ENCODE measurements at regions not wholly inside any gene's neighbourhood (a gene's known extent, or its start where the extent isn't known, plus 50 kb on each side); places are given as distances from the start of the nearest gene placed in this dataset.

- no peaks in the 10 kb centered on the region for H3K36me3 ChIP-seq (ENCODE audit: control insufficient read depth in 2 of 2, extremely low read depth in 1 of 2, insufficient read depth in 1 of 2, low read length in 1 of 2)
- WGBS (ENCODE audit: insufficient coverage): no CpG with 5 or more reads among the region's 2 CpGs
- H3K4me3 Mint-ChIP-seq: no peak overlapping the region
Observed at GRCh38 chr5:169442403-169442874, 141.1 kb upstream of the SPDL1 start.

DNA sequence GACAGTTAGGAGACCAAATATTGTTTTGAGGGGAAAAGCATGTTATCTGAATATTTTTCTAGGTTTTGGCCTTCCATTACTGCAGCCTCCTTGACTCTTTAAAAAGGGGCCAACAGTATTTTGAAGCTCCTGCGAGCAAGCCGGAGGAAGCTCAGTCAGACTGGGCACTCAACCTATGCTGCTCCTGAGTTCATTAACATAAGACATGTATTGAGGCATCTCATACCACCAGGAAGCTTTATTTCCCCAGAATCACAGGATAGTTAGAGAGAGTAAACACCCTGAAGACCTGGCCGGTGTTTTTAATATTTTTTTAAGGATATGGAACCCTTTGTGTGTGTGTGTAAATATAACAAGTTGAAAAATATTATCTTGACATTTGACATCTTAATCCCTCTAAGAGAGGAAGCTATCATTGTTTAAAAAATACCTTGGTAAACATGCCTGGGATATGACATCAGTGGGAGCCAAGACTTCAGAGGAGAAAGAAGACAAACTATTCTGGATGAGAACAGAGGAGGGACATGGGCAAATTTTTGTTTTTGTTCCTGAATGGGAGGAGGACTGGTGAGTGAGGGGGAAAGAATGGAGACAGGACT, 139.3 kb upstream of the SLIT3 start:
- Mint-ChIP-seq H3K27ac (no peak overlapping the region), H3K4me3 (no peak overlapping the region), H3K27me3 (peaks cover 19% of the 10 kb centered on the region in 2 donors), H3K9me3 (no peaks in the 10 kb centered on the region), H3K36me3 (no peaks in the 10 kb centered on the region), H3K4me1 (no peaks in the 10 kb centered on the region)
- no peak for DNase-seq
- ChIA-PET CTCF (no interaction called here), POLR2A (no interaction called here)
- no peak overlapping the region for H3K4me3 ChIP-seq (ENCODE audit: control insufficient read depth in 1 of 2, extremely low read depth in 1 of 2, low read length in 1 of 2)
- no peaks in the 10 kb centered on the region for H3K9me3 ChIP-seq
- H3K27ac ChIP-seq (ENCODE audit: low read length): no peak overlapping the region
- no peaks in the 10 kb centered on the region for H3K4me1 ChIP-seq (ENCODE audit: control insufficient read depth in 1 of 2, extremely low read depth in 1 of 2, insufficient read depth in 2 of 2, low read length in 2 of 2)
- no CpG with 5 or more reads among the region's 3 CpGs for WGBS (ENCODE audit: insufficient coverage)
- no peaks in the 10 kb centered on the region for H3K36me3 ChIP-seq (ENCODE audit: control insufficient read depth in 2 of 2, extremely low read depth in 1 of 2, insufficient read depth in 1 of 2, low read length in 1 of 2)
- peaks cover 3 to 8% of the 10 kb centered on the region in 2 experiments for H3K27me3 ChIP-seq (replicated peaks in 1 of 2; ENCODE audit: control insufficient read depth in 2 of 2, extremely low read depth in 1 of 2, insufficient read depth in 2 of 2, low read length in 1 of 2)
- ATAC-seq (replicated peaks in 1 of 4): no peak

More at GRCh38 chr5:169442403-169442874, 141.1 kb upstream of the SPDL1 start:
- H3K27ac Mint-ChIP-seq: no peak overlapping the region
- no peaks in the 10 kb centered on the region for H3K4me1 Mint-ChIP-seq
- ChIA-PET POLR2A (no interaction called here), CTCF (no interaction called here)
- peaks cover 0 to 8% of the 10 kb centered on the region in 2 experiments for H3K27me3 ChIP-seq (replicated peaks in 1 of 2; ENCODE audit: control insufficient read depth in 2 of 2, extremely low read depth in 1 of 2, insufficient read depth in 2 of 2, low read length in 1 of 2)
- no peak overlapping the region for H3K4me3 ChIP-seq (ENCODE audit: control insufficient read depth in 1 of 2, extremely low read depth in 1 of 2, low read length in 1 of 2)
- H3K9me3 Mint-ChIP-seq: no peaks in the 10 kb centered on the region
- H3K27ac ChIP-seq (ENCODE audit: low read length): no peak overlapping the region
- no peaks in the 10 kb centered on the region for H3K9me3 ChIP-seq
- ATAC-seq (replicated peaks in 1 of 4) (no peak), DNase-seq (no peak)
- peaks cover 17% of the 10 kb centered on the region in 2 donors for H3K27me3 Mint-ChIP-seq
- no peaks in the 10 kb centered on the region for H3K4me1 ChIP-seq (ENCODE audit: control insufficient read depth in 1 of 2, extremely low read depth in 1 of 2, insufficient read depth in 2 of 2, low read length in 2 of 2)
- H3K36me3 Mint-ChIP-seq: no peaks in the 10 kb centered on the region

GRCh38 chr5:169439362-169439761, 138.4 kb upstream of the SLIT3 start:
- Mint-ChIP-seq H3K9me3 (no peaks in the 10 kb centered on the region), H3K27ac (no peak overlapping the region), H3K36me3 (no peaks in the 10 kb centered on the region), H3K4me3 (no peak overlapping the region), H3K27me3 (peaks cover 15 to 16% of the 10 kb centered on the region in 2 donors), H3K4me1 (no peaks in the 10 kb centered on the region)
- Histone ChIP-seq H3K4me1 (ENCODE audit: control insufficient read depth in 1 of 2, extremely low read depth in 1 of 2, insufficient read depth in 2 of 2, low read length in 2 of 2) (no peaks in the 10 kb centered on the region), H3K9me3 (no peaks in the 10 kb centered on the region), H3K4me3 (ENCODE audit: control insufficient read depth in 1 of 2, extremely low read depth in 1 of 2, low read length in 1 of 2) (no peak overlapping the region), H3K36me3 (ENCODE audit: control insufficient read depth in 2 of 2, extremely low read depth in 1 of 2, insufficient read depth in 1 of 2, low read length in 1 of 2) (no peaks in the 10 kb centered on the region), H3K27me3 (replicated peaks in 1 of 2; ENCODE audit: control insufficient read depth in 2 of 2, extremely low read depth in 1 of 2, insufficient read depth in 2 of 2, low read length in 1 of 2) (peaks cover 3 to 4% of the 10 kb centered on the region in 2 experiments), H3K27ac (ENCODE audit: low read length) (no peak overlapping the region)
- no peak for ATAC-seq (replicated peaks in 1 of 4)
- no peak for DNase-seq
- ChIA-PET POLR2A (no interaction called here), CTCF (no interaction called here)
- WGBS (ENCODE audit: insufficient coverage): 79% methylated on average over 2 of the region's 4 CpGs

DNA sequence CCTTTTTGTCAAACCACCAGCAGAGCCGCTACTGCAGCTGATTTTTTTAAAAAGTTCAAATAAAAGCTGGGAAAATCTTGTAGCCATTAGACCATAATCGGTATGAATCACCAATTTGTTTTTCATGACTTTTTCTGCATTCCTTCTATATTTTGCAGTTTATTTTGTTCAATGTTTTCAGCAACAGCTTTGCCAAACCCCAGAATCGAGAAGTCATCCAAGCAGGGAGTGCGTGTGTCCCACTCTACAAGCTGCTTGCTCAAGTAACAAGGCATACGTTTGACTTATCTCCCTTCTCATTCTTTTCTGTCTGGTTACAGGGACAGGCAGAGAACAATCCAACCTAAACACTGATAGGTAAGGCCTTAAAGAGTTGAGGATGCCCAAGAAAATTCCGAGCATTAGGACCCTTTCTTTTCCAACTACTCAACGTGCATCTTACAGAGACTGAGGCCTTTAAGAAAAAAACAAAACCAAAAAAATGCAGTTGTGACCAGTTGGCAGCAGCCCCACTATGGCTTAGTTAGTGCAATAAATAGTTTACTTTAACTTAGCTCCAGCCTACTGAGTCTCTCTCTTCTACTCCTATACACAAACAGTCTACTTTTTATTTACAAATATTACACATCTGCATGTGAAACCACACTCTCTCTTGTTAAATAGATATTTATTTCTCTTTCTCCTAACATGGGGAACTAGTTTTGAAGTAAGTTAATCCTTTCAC, 134.7 kb upstream of the SLIT3 start:
- Histone ChIP-seq H3K4me3 (ENCODE audit: control insufficient read depth in 1 of 2, extremely low read depth in 1 of 2, low read length in 1 of 2) (no peak overlapping the region), H3K27me3 (replicated peaks in 1 of 2; ENCODE audit: control insufficient read depth in 2 of 2, extremely low read depth in 1 of 2, insufficient read depth in 2 of 2, low read length in 1 of 2) (peaks cover 3% of the 10 kb centered on the region in 2 experiments), H3K27ac (ENCODE audit: low read length) (no peak overlapping the region), H3K9me3 (no peaks in the 10 kb centered on the region), H3K4me1 (ENCODE audit: control insufficient read depth in 1 of 2, extremely low read depth in 1 of 2, insufficient read depth in 2 of 2, low read length in 2 of 2) (no peaks in the 10 kb centered on the region), H3K36me3 (ENCODE audit: control insufficient read depth in 2 of 2, extremely low read depth in 1 of 2, insufficient read depth in 1 of 2, low read length in 1 of 2) (no peaks in the 10 kb centered on the region)
- H3K36me3 Mint-ChIP-seq: no peaks in the 10 kb centered on the region
- ChIA-PET CTCF (no interaction called here), POLR2A (no interaction called here)
- DNase-seq (no peak), ATAC-seq (replicated peaks in 1 of 4) (no peak)
- 97% methylated on average over 3 of the region's 7 CpGs for WGBS (ENCODE audit: insufficient coverage)
- H3K4me3 Mint-ChIP-seq: no peak overlapping the region
- no peaks in the 10 kb centered on the region for H3K9me3 Mint-ChIP-seq
- H3K27ac Mint-ChIP-seq: no peak overlapping the region
- peaks cover 15 to 27% of the 10 kb centered on the region in 2 donors for H3K27me3 Mint-ChIP-seq
- H3K4me1 Mint-ChIP-seq: no peaks in the 10 kb centered on the region

- no peak for DNase-seq
- H3K27me3 ChIP-seq (replicated peaks in 1 of 2; ENCODE audit: control insufficient read depth in 2 of 2, extremely low read depth in 1 of 2, insufficient read depth in 2 of 2, low read length in 1 of 2): peaks cover 3% of the 10 kb centered on the region in 2 experiments
- no peaks in the 10 kb centered on the region for H3K4me1 Mint-ChIP-seq
- H3K4me3 Mint-ChIP-seq: no peak overlapping the region
- H3K27ac ChIP-seq (ENCODE audit: low read length): no peak overlapping the region
- peaks cover 7 to 24% of the 10 kb centered on the region in 2 donors for H3K27me3 Mint-ChIP-seq
- WGBS (ENCODE audit: insufficient coverage): 76% methylated on average over 5 of the region's 5 CpGs
- no peaks in the 10 kb centered on the region for H3K4me1 ChIP-seq (ENCODE audit: control insufficient read depth in 1 of 2, extremely low read depth in 1 of 2, insufficient read depth in 2 of 2, low read length in 2 of 2)
- no peaks in the 10 kb centered on the region for H3K9me3 ChIP-seq
- H3K36me3 ChIP-seq (ENCODE audit: control insufficient read depth in 2 of 2, extremely low read depth in 1 of 2, insufficient read depth in 1 of 2, low read length in 1 of 2): no peaks in the 10 kb centered on the region
- H3K27ac Mint-ChIP-seq: no peak overlapping the region
- ChIA-PET POLR2A (interaction anchor here in 1 of 2 donors (0.5 kb wide), 1 partner anchor 40 kb away, joined by 10 read pairs; no protein-coding TSS in a partner anchor), CTCF (no interaction called here)
- H3K4me3 ChIP-seq (ENCODE audit: control insufficient read depth in 1 of 2, extremely low read depth in 1 of 2, low read length in 1 of 2): no peak overlapping the region
- H3K36me3 Mint-ChIP-seq: no peaks in the 10 kb centered on the region
- H3K9me3 Mint-ChIP-seq: no peaks in the 10 kb centered on the region
- no peak for ATAC-seq (replicated peaks in 1 of 4)
Observed at GRCh38 chr5:169433221-169433651, 132.3 kb upstream of the SLIT3 start.

- Histone ChIP-seq H3K36me3 (ENCODE audit: control insufficient read depth in 2 of 2, extremely low read depth in 1 of 2, insufficient read depth in 1 of 2, low read length in 1 of 2) (no peaks in the 10 kb centered on the region), H3K4me3 (ENCODE audit: control insufficient read depth in 1 of 2, extremely low read depth in 1 of 2, low read length in 1 of 2) (no peak overlapping the region), H3K27ac (ENCODE audit: low read length) (no peak overlapping the region), H3K27me3 (replicated peaks in 1 of 2; ENCODE audit: control insufficient read depth in 2 of 2, extremely low read depth in 1 of 2, insufficient read depth in 2 of 2, low read length in 1 of 2) (peaks cover 0 to 3% of the 10 kb centered on the region in 2 experiments), H3K4me1 (ENCODE audit: control insufficient read depth in 1 of 2, extremely low read depth in 1 of 2, insufficient read depth in 2 of 2, low read length in 2 of 2) (no peaks in the 10 kb centered on the region), H3K9me3 (no peaks in the 10 kb centered on the region)
- peaks cover 6 to 15% of the 10 kb centered on the region in 2 donors for H3K27me3 Mint-ChIP-seq
- no peak for DNase-seq
- POLR2A ChIA-PET: no interaction called here
- no peak overlapping the region for H3K27ac Mint-ChIP-seq
- no peak for ATAC-seq (replicated peaks in 1 of 4)
- no CpG with 5 or more reads among the region's 3 CpGs for WGBS (ENCODE audit: insufficient coverage)
- H3K4me1 Mint-ChIP-seq: no peaks in the 10 kb centered on the region
- no peak overlapping the region for H3K4me3 Mint-ChIP-seq
- no peaks in the 10 kb centered on the region for H3K36me3 Mint-ChIP-seq
- no peaks in the 10 kb centered on the region for H3K9me3 Mint-ChIP-seq
- CTCF ChIA-PET: no interaction called here
Observed at GRCh38 chr5:169431386-169431785, 130.4 kb upstream of the SLIT3 start.

Data from T-cell (primary cell).